ENCODE measurements at regions not wholly inside any gene's neighbourhood (a gene's known extent, or its start where the extent isn't known, plus 50 kb on each side); places are given as distances from the start of the nearest gene placed in this dataset.

- Histone ChIP-seq H3K9me3 (no peaks in the 10 kb centered on the region), H3K4me3 (no peak overlapping the region), H3K36me3 (no peaks in the 10 kb centered on the region), H3K4me1 (no peaks in the 10 kb centered on the region), H3K27me3 (no peaks in the 10 kb centered on the region), H3K27ac (no peak overlapping the region)
- in situ Hi-C loops (cut with MboI; ENCODE audit: low pct_ligation_motif_present in 1 of 4, low pct_unique_long_range_greater_than_20kb in 1 of 4, low sequenced_read_pairs in 3 of 4): no loop called here
- intact Hi-C loops (cut with DNase I; ENCODE audit: low total_unique reads): no loop called here
- DNase-seq: no peak
- TF ChIP-seq POLR2AphosphoS5 (IDR thresholded peaks at IDR 0.05) (no peak), POLR2A (IDR thresholded peaks at IDR 0.05) (no peak), CTCF (IDR thresholded peaks at IDR 0.05) (no peak), EP300 (IDR thresholded peaks at IDR 0.05; ENCODE audit: low read depth) (no peak)
Measured at GRCh38 chr2:220420820-220421219, 793.4 kb downstream of the SLC4A3 start.

- in situ Hi-C loops (cut with MboI; ENCODE audit: low pct_ligation_motif_present in 1 of 4, low pct_unique_long_range_greater_than_20kb in 1 of 4, low sequenced_read_pairs in 3 of 4): no loop called here
- no peaks in the 10 kb centered on the region for H3K36me3 ChIP-seq
- DNase-seq: no peak
- H3K27me3 ChIP-seq: no peaks in the 10 kb centered on the region
- H3K4me1 ChIP-seq: no peaks in the 10 kb centered on the region
- no peak overlapping the region for H3K27ac ChIP-seq
- no peak overlapping the region for H3K4me3 ChIP-seq
- no peaks in the 10 kb centered on the region for H3K9me3 ChIP-seq
- WGBS, 2 donors (ENCODE audit: low coverage in 1 of 2): 62 to 78% methylated on average over 1 of the region's 1 CpG
- intact Hi-C loops (cut with DNase I; ENCODE audit: low total_unique reads): no loop called here
- TF ChIP-seq POLR2AphosphoS5 (IDR thresholded peaks at IDR 0.05): no peak
- no peak for TF ChIP-seq EP300 (IDR thresholded peaks at IDR 0.05; ENCODE audit: low read depth)
- no peak for TF ChIP-seq POLR2A (IDR thresholded peaks at IDR 0.05)
- no peak for TF ChIP-seq CTCF (IDR thresholded peaks at IDR 0.05)
Measured at GRCh38 chr2:220422676-220423075, 795.2 kb downstream of the SLC4A3 start.

GRCh38 chr2:220424561-220424960 is 797.1 kb downstream of the SLC4A3 start:
- no peak for TF ChIP-seq POLR2AphosphoS5 (IDR thresholded peaks at IDR 0.05)
- no peak for TF ChIP-seq EP300 (IDR thresholded peaks at IDR 0.05; ENCODE audit: low read depth)
- no peak for TF ChIP-seq POLR2A (IDR thresholded peaks at IDR 0.05)
- TF ChIP-seq CTCF (IDR thresholded peaks at IDR 0.05): no peak
- Histone ChIP-seq H3K36me3 (no peaks in the 10 kb centered on the region), H3K27me3 (no peaks in the 10 kb centered on the region), H3K4me1 (no peaks in the 10 kb centered on the region), H3K27ac (no peak overlapping the region), H3K9me3 (no peaks in the 10 kb centered on the region), H3K4me3 (no peak overlapping the region)
- WGBS, 2 donors (ENCODE audit: low coverage in 1 of 2): 55 to 61% methylated on average over 2 of the region's 2 CpGs
- in situ Hi-C loops (cut with MboI; ENCODE audit: low pct_ligation_motif_present in 1 of 4, low pct_unique_long_range_greater_than_20kb in 1 of 4, low sequenced_read_pairs in 3 of 4) (no loop called here), intact Hi-C loops (cut with DNase I; ENCODE audit: low total_unique reads) (no loop called here)
- no peak for DNase-seq

GRCh38 chr2:220432645-220433044 is 805.2 kb downstream of the SLC4A3 start:
- in situ Hi-C loops (cut with MboI; ENCODE audit: low pct_ligation_motif_present in 1 of 4, low pct_unique_long_range_greater_than_20kb in 1 of 4, low sequenced_read_pairs in 3 of 4) (no loop called here), intact Hi-C loops (cut with DNase I; ENCODE audit: low total_unique reads) (no loop called here)
- Histone ChIP-seq H3K27me3 (no peaks in the 10 kb centered on the region), H3K4me1 (no peaks in the 10 kb centered on the region), H3K4me3 (no peak overlapping the region), H3K36me3 (no peaks in the 10 kb centered on the region), H3K9me3 (no peaks in the 10 kb centered on the region), H3K27ac (no peak overlapping the region)
- TF ChIP-seq EP300 (IDR thresholded peaks at IDR 0.05; ENCODE audit: low read depth) (no peak), CTCF (IDR thresholded peaks at IDR 0.05) (no peak), POLR2A (IDR thresholded peaks at IDR 0.05) (no peak)
- WGBS, 2 donors (ENCODE audit: low coverage in 1 of 2): 79 to 84% methylated on average over 2 of the region's 2 CpGs
- DNase-seq: no peak

All from transverse colon (tissue), 4 donors.